H1 (cell line): ENCODE measurements at regions not wholly inside any gene's neighbourhood (a gene's known extent, or its start where the extent isn't known, plus 50 kb on each side); places are given as distances from the start of the nearest gene placed in this dataset.

Source experiments
- CTCF ChIA-PET: fragments of 300-600 bp; sonication (Branson Sonifier 250); formaldehyde crosslinking; loops from one replicate; lab custom pipeline; 2021; ENCODE audit not compliant: partially characterized antibody; lab: Charles Lee
- POLR2A ChIA-PET: fragments of 300-600 bp; sonication (Branson Sonifier 250); formaldehyde crosslinking; loops from one replicate; lab custom pipeline; 2021; ENCODE audit warnings: inconsistent platforms; ENCODE audit not compliant: partially characterized antibody; lab: Charles Lee
- DNase-seq, 2 experiments: peaks; one replicate each; pipeline versions ENCODE4 v3.0.0 to v3.0.0-alpha.2; 2010 to 2022; ENCODE audit warnings: low spot score in 2 of 2, low read depth in 1 of 2, mixed read lengths in 1 of 2
- FAIRE-seq: peaks from 2 replicates; lab custom pipeline; 2011; peaks lifted over from hg19 to GRCh38; lab: Jason Lieb, UNC
- H2AFZ ChIP-seq: 2 replicates; pipeline ENCODE4 v1.8.1; 2012; ENCODE audit warnings: low read length, inconsistent platforms
- H2AK5ac ChIP-seq: 2 replicates; pipeline ENCODE4 v1.6.1; 2013; ENCODE audit warnings: low read depth, low read length
- H2BK120ac ChIP-seq: replicated peaks from 2 replicates; pipeline ENCODE3; 2013; ENCODE audit warnings: low read depth, low read length, inconsistent platforms
- H2BK12ac ChIP-seq: 2 replicates; pipeline ENCODE4 v1.6.1; 2013; ENCODE audit warnings: low read depth, low read length
- H2BK15ac ChIP-seq: 2 replicates; pipeline ENCODE4 v1.6.1; 2013; ENCODE audit warnings: low read length
- H2BK20ac ChIP-seq: 2 replicates; pipeline ENCODE4 v1.6.1; 2013; ENCODE audit warnings: low read length
- H2BK5ac ChIP-seq: 2 replicates; pipeline ENCODE4 v1.6.1; 2013; ENCODE audit warnings: low read depth, low read length
- H3K14ac ChIP-seq: 2 replicates; pipeline ENCODE4 v1.6.1; 2013; ENCODE audit warnings: inconsistent platforms; ENCODE audit not compliant: insufficient read length
- H3K18ac ChIP-seq: 2 replicates; pipeline ENCODE4 v1.6.1; 2013; ENCODE audit warnings: low read length; ENCODE audit errors: extremely low read depth
- H3K23ac ChIP-seq: 2 replicates; pipeline ENCODE4 v1.6.1; 2013; ENCODE audit warnings: inconsistent platforms; ENCODE audit not compliant: insufficient read length
- H3K23me2 ChIP-seq: 2 replicates; pipeline ENCODE4 v1.6.1; 2013; ENCODE audit warnings: low read depth, low read length
- H3K27ac ChIP-seq: 2 replicates; pipeline ENCODE4 v1.6.1; 2011; ENCODE audit warnings: low read depth, low read length, inconsistent platforms
- H3K27me3 ChIP-seq, 4 experiments: replicated peaks in 1 of 4; 1 replicate in 1 of 4; 2 replicates in 3 of 4; pipeline versions ENCODE4 v1.6.1 to v1.8.1; 2011 to 2013; ENCODE audit warnings: low read length in 3 of 4, mild to moderate bottlenecking in 3 of 4, inconsistent platforms in 2 of 4, mixed read lengths in 2 of 4, moderate library complexity in 1 of 4; ENCODE audit not compliant: control insufficient read depth in 3 of 4, insufficient read depth in 3 of 4; ENCODE audit errors: extremely low read depth in 1 of 4
- H3K36me3 ChIP-seq, 4 experiments: 2 replicates each; pipeline versions ENCODE4 v1.6.1 to v1.8.1; 2011 to 2013; ENCODE audit warnings: mild to moderate bottlenecking in 4 of 4, low read length in 3 of 4, moderate library complexity in 2 of 4, control low read depth in 1 of 4, inconsistent platforms in 1 of 4; ENCODE audit not compliant: insufficient read depth in 4 of 4, control insufficient read depth in 2 of 4
- H3K4ac ChIP-seq: replicated peaks from 2 replicates; pipeline ENCODE3; 2013; ENCODE audit warnings: low read length, low read depth, mixed read lengths, inconsistent platforms; ENCODE audit not compliant: insufficient read length
- H3K4me1 ChIP-seq, 4 experiments: replicated peaks in 1 of 4; 1 replicate in 1 of 4; 2 replicates in 3 of 4; pipeline versions ENCODE4 v1.6.1 to v1.8.1; 2011 to 2013; ENCODE audit warnings: low read length in 3 of 4, inconsistent platforms in 2 of 4, mixed read lengths in 1 of 4; ENCODE audit not compliant: insufficient read depth in 4 of 4, control insufficient read depth in 3 of 4
- H3K4me2 ChIP-seq, 2 experiments: 2 replicates each; pipeline versions ENCODE4 v1.6.1 to v1.8.1; 2011 to 2013; ENCODE audit warnings: low read depth in 2 of 2, low read length in 2 of 2, control low read depth in 1 of 2, inconsistent platforms in 1 of 2, mild to moderate bottlenecking in 1 of 2; ENCODE audit not compliant: insufficient read depth in 1 of 2
- H3K4me3 ChIP-seq, 4 experiments: fragments of 200-600, 300-600 bp in 1 of 4; sonication (generic), shearing (Covaris generic), sonication (Bioruptor Twin) in 1 of 4; 2 replicates each; pipeline versions ENCODE4 v1.5.1 to v1.8.1; 2011 to 2016; ENCODE audit warnings: low read length in 4 of 4, low read depth in 3 of 4, control low read depth in 2 of 4, inconsistent platforms in 2 of 4, mild to moderate bottlenecking in 2 of 4, mixed read lengths in 1 of 4, moderate library complexity in 1 of 4; ENCODE audit not compliant: insufficient read depth in 2 of 4; ENCODE audit errors: extremely low read depth in 1 of 4
- H3K56ac ChIP-seq: replicated peaks from 2 replicates; pipeline ENCODE3; 2013; ENCODE audit warnings: low read depth, mild to moderate bottlenecking, mixed read lengths, low read length, inconsistent platforms; ENCODE audit not compliant: insufficient read length
- H3K79me1 ChIP-seq: 2 replicates; pipeline ENCODE4 v1.6.1; 2013; ENCODE audit warnings: low read depth, low read length, control low read depth
- H3K79me2 ChIP-seq, 2 experiments: 2 replicates each; pipeline versions ENCODE4 v1.6.1 to v1.8.1; 2012 to 2013; ENCODE audit warnings: low read length in 2 of 2, mild to moderate bottlenecking in 2 of 2, inconsistent platforms in 1 of 2; ENCODE audit not compliant: insufficient read depth in 2 of 2, control insufficient read depth in 1 of 2
- H3K9ac ChIP-seq, 4 experiments: replicated peaks in 1 of 4; 1 replicate in 1 of 4; 2 replicates in 3 of 4; pipeline versions ENCODE4 v1.6.1 to v1.8.1; 2011 to 2013; ENCODE audit warnings: low read depth in 3 of 4, low read length in 3 of 4, control low read depth in 2 of 4, mild to moderate bottlenecking in 2 of 4, moderate library complexity in 2 of 4, inconsistent platforms in 1 of 4; ENCODE audit errors: extremely low read depth in 1 of 4
- H3K9me3 ChIP-seq, 2 experiments: 2 replicates each; pipeline versions ENCODE4 v1.6.1 to v1.8.1; 2012 to 2013; ENCODE audit warnings: mild to moderate bottlenecking in 2 of 2, moderate library complexity in 2 of 2, control low read depth in 1 of 2, inconsistent platforms in 1 of 2, low read depth in 1 of 2, low read length in 1 of 2, mixed read lengths in 1 of 2; ENCODE audit not compliant: insufficient read depth in 2 of 2
- H4K20me1 ChIP-seq, 2 experiments: replicated peaks in 1 of 2; 2 replicates each; pipeline versions ENCODE3 to v1.8.1; 2011 to 2013; ENCODE audit warnings: inconsistent platforms in 2 of 2, low read length in 2 of 2, mild to moderate bottlenecking in 1 of 2; ENCODE audit not compliant: insufficient read depth in 2 of 2, control insufficient read depth in 1 of 2
- H4K5ac ChIP-seq: 2 replicates; pipeline ENCODE4 v1.6.1; 2013; ENCODE audit warnings: low read length, low read depth, mixed read lengths, inconsistent platforms; ENCODE audit not compliant: insufficient read length
- H4K8ac ChIP-seq: 2 replicates; pipeline ENCODE4 v1.8.0; 2013; ENCODE audit warnings: mild to moderate bottlenecking, moderate library complexity, low read length, inconsistent platforms; ENCODE audit not compliant: insufficient read depth; ENCODE audit errors: extremely low read depth
- H4K91ac ChIP-seq: replicated peaks from 2 replicates; pipeline ENCODE3; 2013; ENCODE audit warnings: low read length, mixed read lengths, inconsistent platforms; ENCODE audit not compliant: insufficient read length
- ATF3 ChIP-seq: IDR thresholded peaks from 2 replicates; pipeline ENCODE4 v1.6.1; 2011; ENCODE audit warnings: low read depth, mild to moderate bottlenecking, low read length; ENCODE audit not compliant: insufficient read depth
- CBX8 ChIP-seq: fragments of 300-800, 300-1000 bp; sonication (generic); IDR thresholded peaks from 2 replicates; pipeline ENCODE4 v1.7.1; 2016; ENCODE audit warnings: low read depth, low read length, borderline replicate concordance
- CTCF ChIP-seq, 3 experiments: IDR thresholded peaks; 1 replicate in 2 of 3; 2 replicates in 1 of 3; pipeline versions ENCODE4 v1.5.1 to v1.6.1; 2011; ENCODE audit warnings: low read length in 3 of 3, mild to moderate bottlenecking in 3 of 3, inconsistent platforms in 2 of 3, low read depth in 1 of 3, moderate library complexity in 1 of 3; ENCODE audit not compliant: insufficient read depth in 1 of 3; ENCODE audit errors: control extremely low read depth in 1 of 3
- EP300 ChIP-seq, 2 experiments: IDR thresholded peaks; 1 replicate in 1 of 2; 2 replicates in 1 of 2; pipeline ENCODE4 v1.6.1; 2011 to 2012; ENCODE audit warnings: low read depth in 2 of 2, low read length in 2 of 2, mild to moderate bottlenecking in 2 of 2, borderline replicate concordance in 1 of 2, inconsistent platforms in 1 of 2, moderate library complexity in 1 of 2
- KDM4A ChIP-seq: IDR thresholded peaks from one replicate; pipeline ENCODE4 v1.7.1; 2012; ENCODE audit warnings: low read depth, mild to moderate bottlenecking, moderate library complexity, low read length, inconsistent platforms; ENCODE audit not compliant: severe bottlenecking
- RNF2 ChIP-seq: fragments of 200-900, 300-1000 bp; sonication (generic); IDR thresholded peaks from 2 replicates; pipeline ENCODE4 v1.7.1; 2016; ENCODE audit warnings: borderline replicate concordance, low read depth, mild to moderate bottlenecking, antibody characterized with exemption, low read length; ENCODE audit not compliant: poor library complexity, severe bottlenecking; ENCODE audit errors: missing control alignments
- ZNF274 ChIP-seq: IDR thresholded peaks from 2 replicates; pipeline ENCODE4 v1.7.0; 2012; ENCODE audit warnings: low read length, borderline replicate concordance; ENCODE audit errors: extremely low read depth
- WGBS, 2 experiments: shearing (Covaris generic) in 1 of 2; methylation state at CpG; one replicate each; pipeline versions ENCODE4 v1.1.6 to v1.1.7; 2013 to 2015; ENCODE audit warnings: low lambda C conversion rate in 2 of 2, mixed read lengths in 2 of 2, inconsistent platforms in 1 of 2, low coverage in 1 of 2, missing lambda C conversion rate in 1 of 2; ENCODE audit not compliant: insufficient replicate concordance in 2 of 2, insufficient coverage in 1 of 2, insufficient read length in 1 of 2; ENCODE audit errors: extremely low coverage in 1 of 2, missing lambda C conversion rate in 1 of 2; 5-methylcytosine and 5-hydroxymethylcytosine counted together

GRCh38 chr2:129757366-129757914 is 222.0 kb upstream of the RAB6C start:
- H3K18ac ChIP-seq = peak overlapping the region; percentile 11; the same call in 1 of the 2 replicates
- H3K14ac ChIP-seq = no peak overlapping the region
- H2AFZ ChIP-seq = peak overlapping the region; percentile 28; the same call in 1 of the 2 replicates
- H3K4me1 ChIP-seq = peaks cover 5 to 17% (median 12%) of the 10 kb centered on the region in 4 experiments
- no peak overlapping the region for H3K9ac ChIP-seq
- H4K5ac ChIP-seq = no peak overlapping the region
- no peaks in the 10 kb centered on the region for H3K36me3 ChIP-seq
- FAIRE-seq = no peak
- peak overlapping the region; percentile 3 to 30; a peak in 2 of 4 replicates for H3K4me2 ChIP-seq
- 0 out of 2 replicates have a peak overlapping the region, but pooled peaks have one; percentile 25 for H2AK5ac ChIP-seq
- POLR2A ChIA-PET = interaction anchor here (1.2 to 1.3 kb wide), 2 partner anchors 9 to 121 kb away, joined by 3 to 6 read pairs; no protein-coding TSS in a partner anchor
- H2BK20ac ChIP-seq = peak overlapping the region; percentile 57; the same call in 1 of the 2 replicates
- H4K20me1 ChIP-seq = peaks cover 0 to 7% of the 10 kb centered on the region in 2 experiments
- peaks cover 8% of the 10 kb centered on the region for H3K23me2 ChIP-seq
- H4K91ac ChIP-seq = peak overlapping the region; percentile 57
- H3K79me1 ChIP-seq = no peaks in the 10 kb centered on the region
- WGBS, 2 experiments = 92% methylated on average over 7 of the region's 9 CpGs; no CpG with 5 or more reads in 1 of the 2 experiments
- H3K23ac ChIP-seq = no peak overlapping the region
- H3K56ac ChIP-seq = no peak overlapping the region
- H3K27me3 ChIP-seq = no peaks in the 10 kb centered on the region; a peak in 1 of 7 replicates
- peak overlapping the region; percentile 69; the same call in 1 of the 2 replicates for H2BK12ac ChIP-seq
- H3K4ac ChIP-seq = peak overlapping the region; percentile 24
- H4K8ac ChIP-seq = no peak overlapping the region; the same call in 1 of the 2 replicates
- no peaks in the 10 kb centered on the region for H3K9me3 ChIP-seq
- no peak overlapping the region for H3K4me3 ChIP-seq
- CTCF ChIA-PET = interaction anchor here (0.6 to 3.2 kb wide), 8 partner anchors 9 to 366 kb away, joined by 3 to 12 read pairs (median 4); no protein-coding TSS in a partner anchor
- H2BK15ac ChIP-seq = 0 out of 2 replicates have a peak overlapping the region, but pooled peaks have one; percentile 5
- no peaks in the 10 kb centered on the region for H3K79me2 ChIP-seq
- no peak overlapping the region for H3K27ac ChIP-seq
- DNase-seq = no peak
- H2BK5ac ChIP-seq = peak overlapping the region; percentile 45; the same call in 1 of the 2 replicates
- H2BK120ac ChIP-seq = peak overlapping the region; percentile 25
- no peak for TF ChIP-seq CTCF (IDR thresholded peaks at IDR 0.05; ENCODE audit: control extremely low read depth in 1 of 3, insufficient read depth in 1 of 3, low read depth in 1 of 3, low read length in 3 of 3)
- TF ChIP-seq KDM4A = no peak
- no peak for TF ChIP-seq CBX8
- no peak for TF ChIP-seq EP300 (IDR thresholded peaks at IDR 0.05; ENCODE audit: borderline replicate concordance in 1 of 2, low read depth in 2 of 2, low read length in 2 of 2)
- TF ChIP-seq ATF3 = no peak
- no peak for TF ChIP-seq RNF2
- no peak for TF ChIP-seq ZNF274
